Frontal cortex (tissue), 3 donors: ENCODE measurements at regions not wholly inside any gene's neighbourhood (a gene's known extent, or its start where the extent isn't known, plus 50 kb on each side); places are given as distances from the start of the nearest gene placed in this dataset.

Source experiments
- DNase-seq, 2 donors: peaks; one replicate each; pipeline ENCODE4 v3.0.0; 2012; ENCODE audit warnings: low spot score in 2 of 2
- FAIRE-seq: peaks from 2 replicates; lab custom pipeline; 2012; peaks lifted over from hg19 to GRCh38; lab: Jason Lieb, UNC
- donor health status: control.
- donor health status: control.
- donor health status: control.

DNA sequence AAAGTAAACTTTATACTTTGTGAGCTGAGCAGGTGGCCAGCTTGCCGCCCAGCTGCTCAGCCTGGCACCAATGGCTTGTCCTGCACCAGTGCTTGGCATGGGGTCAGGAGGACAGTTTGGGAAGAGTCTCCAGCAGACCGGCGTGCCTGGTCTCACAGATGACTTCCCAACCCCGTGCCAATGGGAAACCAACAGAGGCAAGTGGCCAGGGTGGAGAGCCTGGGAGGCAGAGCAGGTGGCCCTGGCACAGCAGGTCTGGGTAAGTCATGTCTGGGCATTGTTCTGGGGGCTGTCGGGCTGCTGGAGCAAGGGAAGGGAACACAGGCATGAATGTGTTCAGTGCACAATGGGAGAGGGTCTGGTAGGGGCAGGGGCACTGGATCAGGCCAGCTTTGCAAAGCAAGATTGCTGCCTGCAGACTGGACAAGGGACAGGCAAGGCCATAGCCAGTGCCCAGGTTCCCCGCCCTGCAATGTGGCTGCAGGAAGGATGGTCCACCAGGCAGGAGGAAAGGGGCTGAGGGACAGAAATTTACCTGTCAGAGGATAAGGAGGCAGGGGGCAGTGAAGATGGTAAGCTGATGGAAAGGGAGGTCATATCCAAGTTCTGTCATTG lies 76.2 kb upstream of the ALDH1B1 start:
- DNase-seq: no peak
- no peak for FAIRE-seq

- DNase-seq: no peak
- no peak for FAIRE-seq
These were observed 77.4 kb upstream of the ALDH1B1 start for GRCh38 chr9:38315085-38315595.

- no peak for FAIRE-seq
- no peak for DNase-seq
These were observed 79.1 kb upstream of the ALDH1B1 start for GRCh38 chr9:38313421-38313820.

GRCh38 chr9:38312406-38312805 lies 80.1 kb upstream of the ALDH1B1 start:
- FAIRE-seq (no peak), DNase-seq (no peak)

GRCh38 chr9:38311382-38312270 lies 80.9 kb upstream of the ALDH1B1 start:
- DNase-seq (no peak), FAIRE-seq (no peak)

DNA sequence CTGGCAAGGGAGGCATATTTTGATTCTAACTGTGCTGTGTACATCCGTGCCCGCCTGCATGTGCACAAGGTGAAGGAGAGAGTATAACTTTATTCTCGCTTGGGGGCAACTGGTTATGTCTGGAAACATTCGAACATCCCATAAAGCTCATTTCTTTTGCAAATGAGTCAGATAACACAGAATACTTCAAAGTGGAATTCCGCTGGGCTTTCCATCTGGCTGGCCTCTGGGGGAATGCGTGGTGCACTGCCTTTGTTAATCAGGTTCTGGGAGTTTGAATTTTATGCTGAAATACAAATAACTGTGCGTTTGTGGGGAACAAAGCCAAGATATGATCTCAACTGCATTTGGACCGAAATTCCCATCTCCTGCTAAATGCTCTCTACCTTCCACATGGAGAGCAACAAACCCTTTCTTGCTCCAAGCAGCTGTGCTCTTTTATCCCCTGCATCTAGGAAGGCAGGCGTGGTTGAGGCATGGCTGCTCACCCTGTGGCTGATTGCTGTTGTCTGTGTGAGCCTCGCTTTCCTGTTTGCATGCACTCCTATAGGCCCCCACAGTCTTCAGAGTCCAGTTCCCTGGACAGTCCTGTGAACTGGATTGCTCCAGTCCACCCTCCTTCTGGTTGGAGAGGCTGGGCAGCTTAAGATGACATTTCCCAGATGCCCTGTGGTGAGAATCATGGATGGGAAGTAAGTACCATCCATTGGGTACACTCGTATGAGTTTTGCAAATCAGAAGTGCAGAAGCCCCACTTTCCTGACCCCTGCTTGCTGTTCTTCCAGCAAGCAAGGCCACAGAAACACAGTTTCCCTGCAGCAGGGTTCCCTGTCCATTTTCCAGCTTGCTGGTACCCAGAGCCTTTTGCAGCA lies 82.9 kb upstream of the ALDH1B1 start:
- DNase-seq (no peak), FAIRE-seq (no peak)

- DNase-seq: no peak
- no peak for FAIRE-seq
These were observed 84.4 kb upstream of the ALDH1B1 start for GRCh38 chr9:38308136-38308535.

GRCh38 chr9:38306899-38307298 lies 85.6 kb upstream of the ALDH1B1 start:
- no peak for FAIRE-seq
- no peak for DNase-seq

- no peak for FAIRE-seq
- DNase-seq: no peak
These were observed 86.9 kb upstream of the ALDH1B1 start for GRCh38 chr9:38305582-38305981.

DNA sequence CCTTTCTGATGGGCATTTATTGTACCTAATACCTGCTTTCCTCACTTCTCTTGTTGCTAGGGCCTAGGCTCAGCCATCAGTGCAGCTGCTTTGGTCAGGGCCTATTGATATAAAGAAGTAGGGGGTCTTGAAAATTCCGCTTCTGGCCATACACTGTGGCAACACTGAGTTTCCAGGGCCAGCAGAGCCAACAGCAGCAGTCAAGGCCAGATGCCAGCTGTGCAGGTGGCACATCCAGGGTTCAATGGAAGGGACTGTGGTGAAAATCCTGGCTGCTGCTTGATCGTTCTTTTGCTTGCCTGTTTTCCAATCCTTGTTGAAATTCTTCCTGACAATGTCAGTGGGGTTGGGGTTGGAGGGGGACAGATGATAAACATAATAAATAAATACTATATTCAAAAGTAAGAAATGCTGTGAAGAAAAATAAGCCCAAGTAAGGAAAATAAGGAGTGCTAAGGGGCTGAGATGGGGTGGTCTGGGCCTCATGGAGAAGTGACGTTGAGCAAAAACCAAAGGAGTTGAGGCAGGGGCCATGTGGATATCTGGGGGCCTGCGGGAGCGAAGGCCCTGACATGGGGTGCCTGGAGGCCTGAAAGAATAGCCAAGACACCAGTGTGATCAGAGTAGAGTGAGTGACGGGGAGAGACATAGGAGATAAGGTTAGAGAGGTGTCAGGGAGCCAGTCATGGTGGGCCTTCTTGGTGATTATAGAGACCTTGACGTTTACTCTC lies 91.0 kb upstream of the ALDH1B1 start:
- FAIRE-seq: no peak
- DNase-seq: no peak

- no peak for FAIRE-seq
These were observed 92.6 kb upstream of the ALDH1B1 start for GRCh38 chr9:38299856-38300255.

DNA sequence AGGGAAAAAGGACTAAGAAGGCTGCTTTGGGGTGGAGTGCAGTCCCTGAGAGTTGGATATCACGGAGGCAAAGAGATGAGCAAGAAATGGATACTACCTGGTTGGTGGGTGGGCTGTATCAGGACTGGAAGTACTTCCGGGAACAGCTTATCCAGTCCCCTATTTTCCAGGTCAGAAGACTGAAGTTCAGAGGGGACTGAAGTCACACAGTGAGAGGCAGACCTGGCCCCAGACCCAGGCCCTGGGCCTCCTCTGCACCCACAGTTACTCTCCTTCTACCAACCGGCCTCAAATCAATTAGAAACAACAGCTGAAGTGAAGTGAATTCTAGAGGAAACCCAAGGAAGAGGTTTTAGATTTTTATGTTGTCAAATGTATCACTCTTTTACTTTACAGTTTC lies 93.6 kb upstream of the ALDH1B1 start:
- no peak for FAIRE-seq
- no peak for DNase-seq

More at GRCh38 chr9:38299856-38300255, 92.6 kb upstream of the ALDH1B1 start:
- no peak for DNase-seq

DNA sequence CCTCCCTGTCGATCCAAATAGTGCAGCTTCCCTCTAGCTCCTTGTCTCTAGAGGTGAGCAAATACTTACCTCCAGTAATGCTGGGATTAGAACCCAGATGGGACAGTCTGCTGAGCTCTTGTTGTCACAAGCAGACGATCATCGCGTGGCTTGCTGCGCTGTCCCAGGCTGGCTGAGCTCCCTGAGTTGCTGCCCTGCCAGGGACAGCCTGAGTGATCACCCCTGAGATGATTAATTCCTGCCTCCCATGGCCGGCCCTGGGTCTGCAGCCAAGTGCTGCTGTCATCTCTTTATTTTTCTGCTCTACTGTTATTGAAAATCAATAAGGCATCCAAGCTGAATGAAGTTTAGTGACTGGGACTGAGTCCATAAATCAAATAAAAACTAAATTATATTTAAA lies 94.0 kb upstream of the ALDH1B1 start:
- no peak for DNase-seq

GRCh38 chr9:38296807-38297206 lies 95.7 kb upstream of the ALDH1B1 start:
- DNase-seq: no peak
- no peak for FAIRE-seq

More for the DNA sequence above, 94.0 kb upstream of the ALDH1B1 start:
- FAIRE-seq: no peak

DNA sequence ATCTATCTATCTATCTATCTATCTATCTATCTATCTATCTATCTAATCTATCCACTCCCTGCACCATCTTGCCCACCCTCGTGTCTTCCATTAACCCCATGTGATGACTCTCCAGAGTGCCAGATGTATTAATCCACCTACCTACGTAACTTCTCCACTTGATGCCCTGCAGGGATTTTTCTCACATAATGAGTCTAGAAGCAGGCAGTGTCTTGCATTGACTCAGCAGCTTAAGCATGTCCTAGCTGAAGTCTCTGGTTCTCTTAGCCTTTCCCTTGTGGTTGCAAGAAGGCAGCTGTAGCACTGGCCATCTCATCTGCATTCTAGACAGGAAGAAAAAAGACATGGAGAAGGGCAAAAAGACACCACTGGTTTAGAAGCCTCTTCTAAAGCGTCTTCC lies 96.7 kb upstream of the ALDH1B1 start:
- no peak for DNase-seq
- FAIRE-seq: no peak

DNA sequence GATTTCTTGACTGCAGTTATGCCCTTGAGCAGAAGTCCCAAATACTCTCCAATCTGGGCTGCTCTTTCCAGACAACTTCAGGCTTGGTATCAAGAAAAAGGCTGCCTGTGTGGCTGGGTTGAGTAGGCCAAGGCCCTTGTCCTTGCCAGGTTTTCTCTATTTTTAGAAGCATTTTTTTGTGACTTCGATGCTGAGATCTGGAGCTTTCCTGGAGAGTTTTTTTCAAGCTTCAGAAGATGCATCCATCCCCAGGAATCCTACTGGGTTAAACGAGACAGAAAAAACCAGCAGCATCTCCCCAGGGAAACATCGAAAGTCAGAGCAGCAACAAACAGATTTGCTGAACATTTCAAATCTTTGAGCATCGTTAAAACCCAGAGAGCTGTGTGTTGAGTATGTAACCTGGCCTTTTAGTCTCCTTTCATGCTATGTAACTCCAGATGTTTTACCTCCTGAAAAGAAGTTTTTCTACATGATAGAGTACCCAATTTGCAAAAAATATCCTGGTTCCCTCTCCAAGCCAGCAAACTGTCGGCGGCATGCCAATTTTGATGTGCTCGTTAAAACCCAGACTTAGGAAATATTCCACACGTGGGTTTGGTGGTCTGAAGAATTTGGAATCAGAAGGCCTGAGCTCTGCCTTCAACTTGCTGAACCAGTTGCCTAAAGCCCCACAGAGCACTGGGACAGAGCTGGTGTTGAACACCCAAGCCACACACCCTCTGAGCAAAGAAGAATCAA lies 98.1 kb upstream of the ALDH1B1 start:
- FAIRE-seq: no peak
- no peak for DNase-seq

- FAIRE-seq: no peak
- DNase-seq: no peak
These were observed 99.5 kb upstream of the ALDH1B1 start for GRCh38 chr9:38293022-38293421.

DNA sequence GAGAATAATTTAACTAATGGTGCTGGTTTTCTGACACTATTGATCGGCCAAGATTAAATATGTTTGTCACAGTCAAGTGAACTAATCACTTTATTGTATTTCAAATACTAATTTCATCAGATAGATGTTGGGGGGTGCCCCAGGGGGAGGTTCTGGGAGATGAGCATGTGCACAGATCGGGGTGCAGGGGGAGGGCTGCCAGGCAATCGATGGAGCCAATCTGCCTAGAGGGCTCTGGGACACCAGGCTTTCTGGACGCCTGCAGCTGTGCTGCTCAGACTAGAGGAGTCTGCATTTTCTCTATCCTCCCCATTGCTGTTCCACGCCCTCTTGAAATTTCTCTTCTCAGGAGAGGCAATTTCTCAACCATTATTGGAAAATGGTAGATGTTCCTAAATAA lies 100.0 kb upstream of the ALDH1B1 start:
- DNase-seq (no peak), FAIRE-seq (no peak)

- DNase-seq (no peak), FAIRE-seq (no peak)
These were observed 102.6 kb upstream of the ALDH1B1 start for GRCh38 chr9:38289866-38290245.
